GM12865 (cell line): ENCODE measurements at regions not wholly inside any gene's neighbourhood (a gene's known extent, or its start where the extent isn't known, plus 50 kb on each side); places are given as distances from the start of the nearest gene placed in this dataset.
"Not testable (repeated sequence)": the region's sequence is repeated elsewhere in the genome, so short reads cannot be mapped to it uniquely, and the experiment has no call there.

ENCODE experiments used
- DNase-seq: peaks from one replicate; pipeline ENCODE4 v3.0.0; 2010; ENCODE audit warnings: low read depth
- H3K4me3 ChIP-seq: 2 replicates; pipeline ENCODE4 v1.5.1; 2011; ENCODE audit warnings: mild to moderate bottlenecking, low read depth, low read length, control low read depth
- TF ChIP-seq, protein P1 (sequence below): IDR thresholded peaks from 2 replicates; pipeline ENCODE4 v1.5.1; 2011; ENCODE audit warnings: low read length, control low read depth, low read depth, inconsistent platforms; ENCODE audit not compliant: insufficient read depth; ENCODE audit errors: missing control alignments

DNA sequence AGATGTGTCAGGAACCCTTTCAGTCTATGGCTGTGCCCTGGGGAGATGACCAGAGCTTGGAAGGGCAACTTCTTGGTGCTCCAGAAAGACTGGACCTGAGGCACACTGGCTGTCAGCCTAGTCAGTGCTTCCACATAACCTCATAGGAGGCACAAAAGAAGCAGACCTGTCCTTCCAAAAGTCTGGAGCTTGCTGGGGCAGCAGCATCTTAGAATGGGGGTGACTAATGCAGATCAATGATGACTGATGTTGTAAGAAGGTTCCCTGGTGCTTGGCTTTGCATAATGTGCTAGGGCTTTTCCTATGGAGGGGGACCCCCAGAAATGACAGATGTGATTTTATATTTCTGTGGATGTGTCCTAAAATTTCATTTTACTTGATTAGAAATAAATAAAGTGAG lies 255.7 kb upstream of the THUMPD2 start:
- DNase-seq = no peak
- H3K4me3 ChIP-seq = no peak overlapping the region
- TF ChIP-seq, protein P1, sequence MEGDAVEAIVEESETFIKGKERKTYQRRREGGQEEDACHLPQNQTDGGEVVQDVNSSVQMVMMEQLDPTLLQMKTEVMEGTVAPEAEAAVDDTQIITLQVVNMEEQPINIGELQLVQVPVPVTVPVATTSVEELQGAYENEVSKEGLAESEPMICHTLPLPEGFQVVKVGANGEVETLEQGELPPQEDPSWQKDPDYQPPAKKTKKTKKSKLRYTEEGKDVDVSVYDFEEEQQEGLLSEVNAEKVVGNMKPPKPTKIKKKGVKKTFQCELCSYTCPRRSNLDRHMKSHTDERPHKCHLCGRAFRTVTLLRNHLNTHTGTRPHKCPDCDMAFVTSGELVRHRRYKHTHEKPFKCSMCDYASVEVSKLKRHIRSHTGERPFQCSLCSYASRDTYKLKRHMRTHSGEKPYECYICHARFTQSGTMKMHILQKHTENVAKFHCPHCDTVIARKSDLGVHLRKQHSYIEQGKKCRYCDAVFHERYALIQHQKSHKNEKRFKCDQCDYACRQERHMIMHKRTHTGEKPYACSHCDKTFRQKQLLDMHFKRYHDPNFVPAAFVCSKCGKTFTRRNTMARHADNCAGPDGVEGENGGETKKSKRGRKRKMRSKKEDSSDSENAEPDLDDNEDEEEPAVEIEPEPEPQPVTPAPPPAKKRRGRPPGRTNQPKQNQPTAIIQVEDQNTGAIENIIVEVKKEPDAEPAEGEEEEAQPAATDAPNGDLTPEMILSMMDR = no peak

DNA sequence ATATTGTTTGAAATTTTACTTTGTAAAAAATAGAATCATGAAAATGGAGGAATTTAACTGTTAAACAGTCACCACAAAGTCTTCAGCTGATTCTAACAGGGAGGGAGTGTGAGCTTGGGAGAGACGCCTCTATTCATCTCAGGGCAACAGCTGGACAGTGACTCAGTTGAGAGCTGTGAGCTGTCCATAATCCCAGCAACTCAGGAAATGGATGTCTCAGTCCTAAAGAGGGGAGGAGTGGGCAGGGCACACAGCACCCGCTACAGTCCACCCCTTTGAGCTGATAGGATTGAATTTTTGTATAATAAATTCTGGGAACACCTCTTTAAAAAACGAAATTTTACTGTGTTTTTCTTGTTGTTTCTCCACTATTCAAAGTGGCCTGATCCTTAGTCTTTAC lies 255.1 kb upstream of the THUMPD2 start:
- no peak for DNase-seq
- H3K4me3 ChIP-seq = no peak overlapping the region
- TF ChIP-seq, protein P1 = no peak

DNA sequence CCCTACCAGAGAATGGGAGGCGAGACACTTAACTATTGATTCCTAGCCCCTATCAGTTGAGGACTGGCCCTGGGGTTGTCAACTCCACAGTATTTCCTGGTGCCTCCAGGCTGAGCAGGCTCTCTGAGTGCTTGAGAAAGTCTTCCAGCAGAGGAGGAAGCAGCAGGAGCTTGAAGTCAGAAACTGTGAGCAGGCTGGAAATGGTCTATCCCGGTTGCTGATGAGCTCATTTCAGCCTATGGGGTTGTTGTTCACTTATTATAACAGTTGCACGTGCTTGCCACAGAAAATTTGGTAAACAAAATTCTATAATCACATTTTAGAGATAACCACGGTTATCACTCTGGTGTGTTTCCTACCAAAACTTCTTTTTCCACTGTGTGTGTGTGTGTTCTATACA lies 254.7 kb upstream of the THUMPD2 start:
- DNase-seq = no peak
- no peak overlapping the region for H3K4me3 ChIP-seq
- TF ChIP-seq, protein P1 = no peak

GRCh38 chr2:40032650-40033319 lies 253.7 kb upstream of the THUMPD2 start:
- H3K4me3 ChIP-seq = no peak overlapping the region
- TF ChIP-seq, protein P1 = no peak
- DNase-seq = no peak

DNA sequence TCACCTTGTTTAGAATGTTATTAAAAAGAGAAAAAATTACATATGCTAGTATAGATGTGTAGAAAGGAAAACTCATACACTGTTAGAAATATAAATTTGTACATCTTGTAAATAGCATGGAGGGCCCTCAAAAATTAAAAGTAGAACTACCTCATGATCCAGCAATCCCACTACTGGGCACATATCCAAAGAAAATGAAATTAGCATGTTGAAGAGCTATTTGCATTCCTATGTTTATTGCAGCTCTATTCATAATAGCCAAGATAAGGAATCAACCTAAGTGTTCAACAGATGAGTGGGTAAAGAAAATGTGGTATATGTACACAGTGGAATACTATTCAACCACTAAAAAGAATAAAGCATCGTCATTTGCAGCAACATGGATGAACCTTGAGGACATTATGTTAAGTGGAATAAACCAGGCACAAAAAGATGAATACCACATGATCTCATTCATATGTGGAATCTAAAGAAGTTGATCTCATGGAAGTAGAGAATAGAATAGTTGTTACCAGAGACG lies 251.5 kb upstream of the THUMPD2 start:
- TF ChIP-seq, protein P1 = no peak
- H3K4me3 ChIP-seq = no peak overlapping the region
- DNase-seq = no peak

DNA sequence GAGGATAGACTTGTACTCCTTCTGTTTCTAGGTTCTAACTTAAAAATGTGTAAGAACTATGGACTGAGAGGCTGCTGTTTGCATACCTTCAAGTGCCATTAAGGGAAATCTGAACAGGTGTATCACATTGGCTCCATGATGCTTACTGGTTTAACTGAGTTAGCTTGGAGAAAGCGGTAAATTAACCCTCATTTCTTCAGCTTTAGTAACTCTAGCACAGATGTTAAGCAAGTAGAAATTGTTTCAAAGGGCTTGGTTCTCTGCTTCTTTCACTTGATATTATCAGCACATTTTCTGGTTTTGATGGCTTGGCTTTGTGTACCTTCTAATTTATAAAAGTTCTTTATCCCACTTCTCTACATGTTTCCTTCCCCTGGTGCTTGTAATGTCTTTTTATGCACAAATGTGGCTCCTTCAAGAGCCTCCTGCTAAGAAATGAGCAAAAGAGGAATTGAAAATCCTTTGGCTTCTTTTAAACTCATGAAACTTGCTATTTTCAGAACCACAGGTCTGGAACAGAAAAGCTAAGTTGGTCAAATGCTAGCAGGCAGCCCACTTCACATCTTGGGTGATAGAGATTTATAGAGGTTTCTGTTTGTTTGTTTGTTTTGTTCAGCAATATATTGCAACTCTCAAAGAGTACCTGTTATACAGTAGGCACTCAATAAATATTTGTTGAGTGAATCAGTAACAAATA lies 249.9 kb upstream of the THUMPD2 start:
- TF ChIP-seq, protein P1 = no peak
- DNase-seq = peak; percentile 51

GRCh38 chr2:40027968-40028367 lies 248.9 kb upstream of the THUMPD2 start:
- no peak overlapping the region for H3K4me3 ChIP-seq
- DNase-seq = no peak
- TF ChIP-seq, protein P1 = no peak

More for the DNA sequence above, 249.9 kb upstream of the THUMPD2 start:
- no peak overlapping the region for H3K4me3 ChIP-seq

DNA sequence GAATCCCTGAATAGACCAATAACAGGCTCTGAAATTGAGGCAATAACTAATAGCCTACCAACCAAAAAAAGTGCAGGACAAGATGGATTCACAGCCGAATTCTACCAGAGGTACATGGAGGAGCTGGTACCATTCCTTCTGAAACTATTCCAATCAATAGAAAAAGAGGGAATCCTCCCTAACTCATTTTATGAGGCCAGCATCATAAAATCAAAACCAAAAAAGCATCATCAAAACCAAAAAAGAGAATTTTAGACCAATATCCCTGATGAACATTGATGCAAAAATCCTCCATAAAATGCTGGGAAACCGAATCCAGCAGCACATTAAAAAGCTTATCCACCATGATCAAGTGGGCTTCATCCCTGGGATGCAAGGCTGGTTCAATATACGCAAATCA lies 246.2 kb upstream of the THUMPD2 start:
- not testable (repeated sequence) for H3K4me3 ChIP-seq, DNase-seq
